ENCODE measurements at regions not wholly inside any gene's neighbourhood (a gene's known extent, or its start where the extent isn't known, plus 50 kb on each side); places are given as distances from the start of the nearest gene placed in this dataset.

DNA sequence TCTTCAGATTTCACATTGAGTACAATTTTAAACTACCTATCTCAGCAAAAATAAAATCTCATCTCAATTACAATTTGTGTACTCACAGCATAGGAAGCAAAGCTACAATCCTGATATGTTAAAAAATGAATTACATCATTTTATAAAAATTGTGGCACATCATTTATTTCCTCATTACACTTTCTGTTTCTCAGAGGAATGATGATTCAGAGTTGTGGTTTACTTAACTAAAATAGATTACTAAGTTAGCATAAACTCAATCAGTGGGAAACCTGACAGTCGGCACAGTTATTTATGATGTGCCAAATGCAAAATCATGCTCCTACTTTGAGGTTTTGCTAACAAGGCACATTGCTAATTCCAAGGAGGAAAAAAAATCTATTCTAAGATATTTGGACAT is 325.0 kb downstream of the FBXO8 start:
- H3K27ac Mint-ChIP-seq (ENCODE audit: unreplicated experiment), result no peak overlapping the region
- H3K4me3 Mint-ChIP-seq (ENCODE audit: unreplicated experiment), result no peak overlapping the region
- H3K9me3 Mint-ChIP-seq (ENCODE audit: low read depth), result no peaks in the 10 kb centered on the region
- DNase-seq (ENCODE audit: low spot score), result no peak
- no peaks in the 10 kb centered on the region for H3K36me3 Mint-ChIP-seq (ENCODE audit: low read depth)
- no peaks in the 10 kb centered on the region for H3K4me1 Mint-ChIP-seq (ENCODE audit: low read depth)
- TF ChIP-seq, protein P1, sequence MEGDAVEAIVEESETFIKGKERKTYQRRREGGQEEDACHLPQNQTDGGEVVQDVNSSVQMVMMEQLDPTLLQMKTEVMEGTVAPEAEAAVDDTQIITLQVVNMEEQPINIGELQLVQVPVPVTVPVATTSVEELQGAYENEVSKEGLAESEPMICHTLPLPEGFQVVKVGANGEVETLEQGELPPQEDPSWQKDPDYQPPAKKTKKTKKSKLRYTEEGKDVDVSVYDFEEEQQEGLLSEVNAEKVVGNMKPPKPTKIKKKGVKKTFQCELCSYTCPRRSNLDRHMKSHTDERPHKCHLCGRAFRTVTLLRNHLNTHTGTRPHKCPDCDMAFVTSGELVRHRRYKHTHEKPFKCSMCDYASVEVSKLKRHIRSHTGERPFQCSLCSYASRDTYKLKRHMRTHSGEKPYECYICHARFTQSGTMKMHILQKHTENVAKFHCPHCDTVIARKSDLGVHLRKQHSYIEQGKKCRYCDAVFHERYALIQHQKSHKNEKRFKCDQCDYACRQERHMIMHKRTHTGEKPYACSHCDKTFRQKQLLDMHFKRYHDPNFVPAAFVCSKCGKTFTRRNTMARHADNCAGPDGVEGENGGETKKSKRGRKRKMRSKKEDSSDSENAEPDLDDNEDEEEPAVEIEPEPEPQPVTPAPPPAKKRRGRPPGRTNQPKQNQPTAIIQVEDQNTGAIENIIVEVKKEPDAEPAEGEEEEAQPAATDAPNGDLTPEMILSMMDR (IDR thresholded peaks at IDR 0.05), result no peak
- peaks cover 5% of the 10 kb centered on the region for H3K27me3 Mint-ChIP-seq (ENCODE audit: low read depth)

DNA sequence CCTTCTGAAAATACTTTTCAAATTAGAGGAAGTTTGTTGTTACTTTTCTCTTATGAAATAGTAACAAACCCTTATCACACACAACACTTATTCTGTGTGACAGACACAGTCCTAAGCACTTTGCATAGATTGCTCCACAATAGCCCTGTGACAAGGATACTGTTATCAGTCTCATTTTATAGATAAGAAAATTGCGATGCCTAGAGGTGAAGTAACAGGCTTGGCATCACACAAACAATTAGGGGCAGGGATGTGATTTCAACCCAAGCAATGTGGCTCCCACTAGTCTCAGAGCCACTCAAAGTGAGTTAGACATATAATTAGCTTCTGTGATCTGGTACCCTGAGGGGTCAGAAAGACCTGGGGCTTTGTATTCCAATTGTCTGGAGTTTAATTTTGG is 339.9 kb downstream of the FBXO8 start:
- Mint-ChIP-seq H3K4me1 (ENCODE audit: low read depth) (no peaks in the 10 kb centered on the region), H3K27ac (ENCODE audit: unreplicated experiment) (no peak overlapping the region), H3K36me3 (ENCODE audit: low read depth) (no peaks in the 10 kb centered on the region), H3K27me3 (ENCODE audit: low read depth) (peaks cover 14% of the 10 kb centered on the region), H3K4me3 (ENCODE audit: unreplicated experiment) (no peak overlapping the region), H3K9me3 (ENCODE audit: low read depth) (no peaks in the 10 kb centered on the region)
- no peak for DNase-seq (ENCODE audit: low spot score)
- TF ChIP-seq, protein P1 (IDR thresholded peaks at IDR 0.05), result no peak

DNA sequence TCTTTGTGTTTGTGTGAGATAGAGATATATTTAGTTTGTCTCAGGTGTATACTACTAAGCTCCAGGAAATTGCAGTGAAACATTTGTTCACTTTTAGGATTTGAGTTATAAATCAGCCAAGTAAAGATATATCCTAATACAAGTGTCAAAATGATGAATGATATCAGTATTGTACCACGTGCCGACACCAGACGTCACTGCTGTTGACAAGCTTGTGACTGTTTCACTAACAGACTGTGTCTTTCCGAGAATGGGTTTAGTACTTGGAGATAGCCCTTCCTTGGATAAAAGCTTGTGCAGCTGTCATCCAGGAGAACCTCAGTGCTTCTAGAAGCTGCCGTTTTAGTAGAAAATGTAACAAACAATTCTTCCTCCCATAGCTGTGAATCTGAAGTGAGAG is 343.3 kb downstream of the FBXO8 start:
- TF ChIP-seq, protein P1 (IDR thresholded peaks at IDR 0.05), result no peak
- DNase-seq (ENCODE audit: low spot score), result no peak
- no peaks in the 10 kb centered on the region for H3K4me1 Mint-ChIP-seq (ENCODE audit: low read depth)
- no peaks in the 10 kb centered on the region for H3K9me3 Mint-ChIP-seq (ENCODE audit: low read depth)
- no peak overlapping the region for H3K27ac Mint-ChIP-seq (ENCODE audit: unreplicated experiment)
- H3K36me3 Mint-ChIP-seq (ENCODE audit: low read depth), result no peaks in the 10 kb centered on the region
- no peak overlapping the region for H3K4me3 Mint-ChIP-seq (ENCODE audit: unreplicated experiment)
- peaks cover 19% of the 10 kb centered on the region for H3K27me3 Mint-ChIP-seq (ENCODE audit: low read depth)

DNA sequence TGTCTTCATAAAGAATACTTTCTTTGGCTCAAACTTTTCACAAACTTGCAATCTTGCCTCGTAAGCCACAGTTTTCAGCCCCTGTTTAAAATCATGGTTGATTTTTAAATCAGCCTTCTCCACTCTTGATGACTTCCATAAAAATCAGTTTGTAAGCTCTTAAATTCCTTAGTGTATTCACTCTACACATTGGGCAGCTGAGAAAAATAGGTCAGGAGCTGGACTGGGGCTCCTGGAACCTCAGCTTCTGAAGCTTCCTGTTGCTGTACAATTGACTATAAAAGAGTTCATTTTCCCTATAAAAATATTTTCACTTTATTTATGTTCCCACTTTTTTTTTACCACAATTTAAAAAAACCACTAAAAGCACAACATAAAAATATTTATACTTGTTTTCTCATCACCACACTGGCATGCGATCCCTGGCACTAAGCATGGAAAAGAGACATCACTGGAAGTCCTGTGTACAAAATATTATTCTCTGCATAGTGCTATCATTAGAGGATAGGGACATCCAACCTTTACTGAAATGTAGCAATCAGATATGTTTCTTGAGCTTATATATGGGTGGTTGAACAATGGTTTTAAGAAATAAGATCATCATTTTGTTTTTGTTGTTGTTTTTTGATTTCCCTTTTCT is 345.7 kb downstream of the FBXO8 start:
- Mint-ChIP-seq H3K27me3 (ENCODE audit: low read depth) (peaks cover 19% of the 10 kb centered on the region), H3K36me3 (ENCODE audit: low read depth) (no peaks in the 10 kb centered on the region), H3K4me1 (ENCODE audit: low read depth) (no peaks in the 10 kb centered on the region), H3K9me3 (ENCODE audit: low read depth) (no peaks in the 10 kb centered on the region), H3K27ac (ENCODE audit: unreplicated experiment) (no peak overlapping the region), H3K4me3 (ENCODE audit: unreplicated experiment) (no peak overlapping the region)
- TF ChIP-seq, protein P1 (IDR thresholded peaks at IDR 0.05), result no peak
- no peak for DNase-seq (ENCODE audit: low spot score)

DNA sequence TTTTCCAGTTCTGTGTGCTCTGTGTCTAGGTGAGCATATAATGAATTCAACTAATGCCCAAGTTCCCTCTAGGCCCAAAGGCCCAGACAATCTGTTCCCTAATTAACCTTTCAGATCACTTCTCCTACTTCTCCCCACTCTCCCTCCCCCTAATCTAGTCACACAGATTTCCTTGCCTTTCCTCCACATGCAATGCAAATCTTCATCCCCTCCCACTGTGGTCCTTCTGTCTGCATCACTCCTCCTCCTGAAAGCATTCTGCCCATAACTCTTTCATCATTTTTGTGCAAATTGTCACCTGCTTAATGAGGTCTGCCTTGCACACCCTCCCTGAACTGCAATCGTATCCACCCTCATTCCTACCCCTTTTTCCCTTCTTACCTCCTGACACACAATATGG is 346.6 kb downstream of the FBXO8 start:
- H3K9me3 Mint-ChIP-seq (ENCODE audit: low read depth), result no peaks in the 10 kb centered on the region
- no peak overlapping the region for H3K4me3 Mint-ChIP-seq (ENCODE audit: unreplicated experiment)
- no peaks in the 10 kb centered on the region for H3K36me3 Mint-ChIP-seq (ENCODE audit: low read depth)
- peaks cover 19% of the 10 kb centered on the region for H3K27me3 Mint-ChIP-seq (ENCODE audit: low read depth)
- no peak for DNase-seq (ENCODE audit: low spot score)
- no peaks in the 10 kb centered on the region for H3K4me1 Mint-ChIP-seq (ENCODE audit: low read depth)
- TF ChIP-seq, protein P1 (IDR thresholded peaks at IDR 0.05), result no peak
- H3K27ac Mint-ChIP-seq (ENCODE audit: unreplicated experiment), result no peak overlapping the region

All from chondrocyte (in vitro differentiated cells).